ENCODE measurements at regions not wholly inside any gene's neighbourhood (a gene's known extent, or its start where the extent isn't known, plus 50 kb on each side); places are given as distances from the start of the nearest gene placed in this dataset.

GRCh38 chr4:20333141-20333715 is 81.5 kb downstream of the SLIT2 start (continued):
- TF ChIP-seq, protein P1, sequence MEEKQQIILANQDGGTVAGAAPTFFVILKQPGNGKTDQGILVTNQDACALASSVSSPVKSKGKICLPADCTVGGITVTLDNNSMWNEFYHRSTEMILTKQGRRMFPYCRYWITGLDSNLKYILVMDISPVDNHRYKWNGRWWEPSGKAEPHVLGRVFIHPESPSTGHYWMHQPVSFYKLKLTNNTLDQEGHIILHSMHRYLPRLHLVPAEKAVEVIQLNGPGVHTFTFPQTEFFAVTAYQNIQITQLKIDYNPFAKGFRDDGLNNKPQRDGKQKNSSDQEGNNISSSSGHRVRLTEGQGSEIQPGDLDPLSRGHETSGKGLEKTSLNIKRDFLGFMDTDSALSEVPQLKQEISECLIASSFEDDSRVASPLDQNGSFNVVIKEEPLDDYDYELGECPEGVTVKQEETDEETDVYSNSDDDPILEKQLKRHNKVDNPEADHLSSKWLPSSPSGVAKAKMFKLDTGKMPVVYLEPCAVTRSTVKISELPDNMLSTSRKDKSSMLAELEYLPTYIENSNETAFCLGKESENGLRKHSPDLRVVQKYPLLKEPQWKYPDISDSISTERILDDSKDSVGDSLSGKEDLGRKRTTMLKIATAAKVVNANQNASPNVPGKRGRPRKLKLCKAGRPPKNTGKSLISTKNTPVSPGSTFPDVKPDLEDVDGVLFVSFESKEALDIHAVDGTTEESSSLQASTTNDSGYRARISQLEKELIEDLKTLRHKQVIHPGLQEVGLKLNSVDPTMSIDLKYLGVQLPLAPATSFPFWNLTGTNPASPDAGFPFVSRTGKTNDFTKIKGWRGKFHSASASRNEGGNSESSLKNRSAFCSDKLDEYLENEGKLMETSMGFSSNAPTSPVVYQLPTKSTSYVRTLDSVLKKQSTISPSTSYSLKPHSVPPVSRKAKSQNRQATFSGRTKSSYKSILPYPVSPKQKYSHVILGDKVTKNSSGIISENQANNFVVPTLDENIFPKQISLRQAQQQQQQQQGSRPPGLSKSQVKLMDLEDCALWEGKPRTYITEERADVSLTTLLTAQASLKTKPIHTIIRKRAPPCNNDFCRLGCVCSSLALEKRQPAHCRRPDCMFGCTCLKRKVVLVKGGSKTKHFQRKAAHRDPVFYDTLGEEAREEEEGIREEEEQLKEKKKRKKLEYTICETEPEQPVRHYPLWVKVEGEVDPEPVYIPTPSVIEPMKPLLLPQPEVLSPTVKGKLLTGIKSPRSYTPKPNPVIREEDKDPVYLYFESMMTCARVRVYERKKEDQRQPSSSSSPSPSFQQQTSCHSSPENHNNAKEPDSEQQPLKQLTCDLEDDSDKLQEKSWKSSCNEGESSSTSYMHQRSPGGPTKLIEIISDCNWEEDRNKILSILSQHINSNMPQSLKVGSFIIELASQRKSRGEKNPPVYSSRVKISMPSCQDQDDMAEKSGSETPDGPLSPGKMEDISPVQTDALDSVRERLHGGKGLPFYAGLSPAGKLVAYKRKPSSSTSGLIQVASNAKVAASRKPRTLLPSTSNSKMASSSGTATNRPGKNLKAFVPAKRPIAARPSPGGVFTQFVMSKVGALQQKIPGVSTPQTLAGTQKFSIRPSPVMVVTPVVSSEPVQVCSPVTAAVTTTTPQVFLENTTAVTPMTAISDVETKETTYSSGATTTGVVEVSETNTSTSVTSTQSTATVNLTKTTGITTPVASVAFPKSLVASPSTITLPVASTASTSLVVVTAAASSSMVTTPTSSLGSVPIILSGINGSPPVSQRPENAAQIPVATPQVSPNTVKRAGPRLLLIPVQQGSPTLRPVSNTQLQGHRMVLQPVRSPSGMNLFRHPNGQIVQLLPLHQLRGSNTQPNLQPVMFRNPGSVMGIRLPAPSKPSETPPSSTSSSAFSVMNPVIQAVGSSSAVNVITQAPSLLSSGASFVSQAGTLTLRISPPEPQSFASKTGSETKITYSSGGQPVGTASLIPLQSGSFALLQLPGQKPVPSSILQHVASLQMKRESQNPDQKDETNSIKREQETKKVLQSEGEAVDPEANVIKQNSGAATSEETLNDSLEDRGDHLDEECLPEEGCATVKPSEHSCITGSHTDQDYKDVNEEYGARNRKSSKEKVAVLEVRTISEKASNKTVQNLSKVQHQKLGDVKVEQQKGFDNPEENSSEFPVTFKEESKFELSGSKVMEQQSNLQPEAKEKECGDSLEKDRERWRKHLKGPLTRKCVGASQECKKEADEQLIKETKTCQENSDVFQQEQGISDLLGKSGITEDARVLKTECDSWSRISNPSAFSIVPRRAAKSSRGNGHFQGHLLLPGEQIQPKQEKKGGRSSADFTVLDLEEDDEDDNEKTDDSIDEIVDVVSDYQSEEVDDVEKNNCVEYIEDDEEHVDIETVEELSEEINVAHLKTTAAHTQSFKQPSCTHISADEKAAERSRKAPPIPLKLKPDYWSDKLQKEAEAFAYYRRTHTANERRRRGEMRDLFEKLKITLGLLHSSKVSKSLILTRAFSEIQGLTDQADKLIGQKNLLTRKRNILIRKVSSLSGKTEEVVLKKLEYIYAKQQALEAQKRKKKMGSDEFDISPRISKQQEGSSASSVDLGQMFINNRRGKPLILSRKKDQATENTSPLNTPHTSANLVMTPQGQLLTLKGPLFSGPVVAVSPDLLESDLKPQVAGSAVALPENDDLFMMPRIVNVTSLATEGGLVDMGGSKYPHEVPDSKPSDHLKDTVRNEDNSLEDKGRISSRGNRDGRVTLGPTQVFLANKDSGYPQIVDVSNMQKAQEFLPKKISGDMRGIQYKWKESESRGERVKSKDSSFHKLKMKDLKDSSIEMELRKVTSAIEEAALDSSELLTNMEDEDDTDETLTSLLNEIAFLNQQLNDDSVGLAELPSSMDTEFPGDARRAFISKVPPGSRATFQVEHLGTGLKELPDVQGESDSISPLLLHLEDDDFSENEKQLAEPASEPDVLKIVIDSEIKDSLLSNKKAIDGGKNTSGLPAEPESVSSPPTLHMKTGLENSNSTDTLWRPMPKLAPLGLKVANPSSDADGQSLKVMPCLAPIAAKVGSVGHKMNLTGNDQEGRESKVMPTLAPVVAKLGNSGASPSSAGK (IDR thresholded peaks at IDR 0.05), result no peak
- TF ChIP-seq, protein P2, sequence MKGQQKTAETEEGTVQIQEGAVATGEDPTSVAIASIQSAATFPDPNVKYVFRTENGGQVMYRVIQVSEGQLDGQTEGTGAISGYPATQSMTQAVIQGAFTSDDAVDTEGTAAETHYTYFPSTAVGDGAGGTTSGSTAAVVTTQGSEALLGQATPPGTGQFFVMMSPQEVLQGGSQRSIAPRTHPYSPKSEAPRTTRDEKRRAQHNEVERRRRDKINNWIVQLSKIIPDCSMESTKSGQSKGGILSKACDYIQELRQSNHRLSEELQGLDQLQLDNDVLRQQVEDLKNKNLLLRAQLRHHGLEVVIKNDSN (CRISPR knock-in tag; IDR thresholded peaks at IDR 0.05), result no peak
- TF ChIP-seq ZBTB7A (IDR thresholded peaks at IDR 0.05; ENCODE audit: borderline replicate concordance, control insufficient read depth, low read depth, low read length), result no peak
- TF ChIP-seq, protein P3, sequence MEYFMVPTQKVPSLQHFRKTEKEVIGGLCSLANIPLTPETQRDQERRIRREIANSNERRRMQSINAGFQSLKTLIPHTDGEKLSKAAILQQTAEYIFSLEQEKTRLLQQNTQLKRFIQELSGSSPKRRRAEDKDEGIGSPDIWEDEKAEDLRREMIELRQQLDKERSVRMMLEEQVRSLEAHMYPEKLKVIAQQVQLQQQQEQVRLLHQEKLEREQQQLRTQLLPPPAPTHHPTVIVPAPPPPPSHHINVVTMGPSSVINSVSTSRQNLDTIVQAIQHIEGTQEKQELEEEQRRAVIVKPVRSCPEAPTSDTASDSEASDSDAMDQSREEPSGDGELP (CRISPR knock-in tag; IDR thresholded peaks at IDR 0.05; ENCODE audit: borderline replicate concordance), result no peak
